Endothelial cell of umbilical vein (primary cell): ENCODE measurements at regions not wholly inside any gene's neighbourhood (a gene's known extent, or its start where the extent isn't known, plus 50 kb on each side); places are given as distances from the start of the nearest gene placed in this dataset.

ENCODE experiments used
- BruUV-seq: library from RNA; stranded (reverse); fragments of 400-500 nt; replicated peaks from 2 replicates; lab custom pipeline; 2021; lab: Mats Ljungman, UMichigan
- CTCF ChIA-PET: fragments of 300-600, 350-600 bp; sonication (Branson Sonifier 250); formaldehyde crosslinking; loops from one replicate; lab custom pipeline; 2021; ENCODE audit warnings: antibody characterized with exemption, inconsistent platforms; lab: Charles Lee
- POLR2A ChIA-PET: fragments of 300-600, 350-600 bp; sonication (Branson Sonifier 250); formaldehyde crosslinking; loops from one replicate; lab custom pipeline; 2021; ENCODE audit warnings: antibody characterized with exemption, inconsistent platforms; lab: Charles Lee
- DNase-seq: peaks from one replicate; pipeline ENCODE4 v3.0.0-alpha.2; 2011; ENCODE audit warnings: low read depth, low spot score
- FAIRE-seq: peaks from 2 replicates; lab custom pipeline; 2011; peaks lifted over from hg19 to GRCh38; lab: Jason Lieb, UNC
- H2AFZ ChIP-seq: 2 replicates; pipeline ENCODE4 v1.6.0; 2012; ENCODE audit warnings: low read depth, low read length, control low read depth, inconsistent platforms
- H3K27ac ChIP-seq: 2 replicates; pipeline ENCODE4 v1.5.1; 2011; ENCODE audit warnings: low read depth, mild to moderate bottlenecking, control low read depth, low read length, moderate library complexity; ENCODE audit not compliant: insufficient read depth
- H3K27me3 ChIP-seq, 2 experiments: 2 replicates each; pipeline versions ENCODE4 v1.6.0 to v1.6.1; 2011; ENCODE audit warnings: low read length in 2 of 2, mixed read lengths in 1 of 2; ENCODE audit not compliant: control insufficient read depth in 2 of 2, insufficient read depth in 2 of 2
- H3K36me3 ChIP-seq, 2 experiments: 2 replicates in 1 of 2; 3 replicates in 1 of 2; pipeline ENCODE4 v1.5.1; 2011; ENCODE audit warnings: low read length in 2 of 2, mild to moderate bottlenecking in 1 of 2, moderate library complexity in 1 of 2; ENCODE audit not compliant: control insufficient read depth in 2 of 2, insufficient read depth in 2 of 2; ENCODE audit errors: extremely low read depth in 1 of 2
- H3K4me1 ChIP-seq: 3 replicates; pipeline ENCODE4 v1.5.1; 2011; ENCODE audit warnings: mild to moderate bottlenecking, low read length; ENCODE audit not compliant: control insufficient read depth, insufficient read depth; ENCODE audit errors: extremely low read depth
- H3K4me2 ChIP-seq: 2 replicates; pipeline ENCODE4 v1.6.1; 2011; ENCODE audit warnings: low read length, control low read depth, mixed read lengths; ENCODE audit not compliant: insufficient read depth
- H3K4me3 ChIP-seq, 3 experiments: fragments of 200-600 bp in 1 of 3; sonication (generic), shearing (Covaris generic) in 1 of 3; replicated peaks in 1 of 3; 2 replicates each; pipeline ENCODE4 v1.5.1; 2011 to 2016; ENCODE audit warnings: control low read depth in 3 of 3, low read length in 3 of 3, mild to moderate bottlenecking in 2 of 3, inconsistent platforms in 1 of 3, low read depth in 1 of 3, moderate library complexity in 1 of 3; ENCODE audit not compliant: insufficient read depth in 1 of 3
- H3K79me2 ChIP-seq: 2 replicates; pipeline ENCODE4 v1.6.0; 2012; ENCODE audit warnings: low read length, inconsistent platforms; ENCODE audit not compliant: control insufficient read depth, insufficient read depth
- H3K9ac ChIP-seq: replicated peaks from 2 replicates; pipeline ENCODE3; 2011; ENCODE audit warnings: low read length, control low read depth; ENCODE audit not compliant: insufficient read depth; ENCODE audit errors: extremely low read depth
- H3K9me1 ChIP-seq: replicated peaks from 3 replicates; pipeline ENCODE4 v1.6.0; 2011; ENCODE audit warnings: mild to moderate bottlenecking, low read length; ENCODE audit not compliant: control insufficient read depth, insufficient read depth; ENCODE audit errors: extremely low read depth
- H3K9me3 ChIP-seq: replicated peaks from 2 replicates; pipeline ENCODE4 v1.5.1; 2012; ENCODE audit warnings: low read length, inconsistent platforms; ENCODE audit not compliant: control insufficient read depth, insufficient read depth
- H4K20me1 ChIP-seq: replicated peaks from 2 replicates; pipeline ENCODE3; 2011; ENCODE audit warnings: mild to moderate bottlenecking, low read length; ENCODE audit not compliant: control insufficient read depth, insufficient read depth; ENCODE audit errors: extremely low read depth
- CTCF ChIP-seq, 2 donors: IDR thresholded peaks; 1 replicate in 1 of 2; 2 replicates in 1 of 2; pipeline ENCODE4 v1.5.1; 2011; ENCODE audit warnings: low read length in 2 of 2, mild to moderate bottlenecking in 2 of 2, moderate library complexity in 2 of 2, control low read depth in 1 of 2, inconsistent platforms in 1 of 2, low read depth in 1 of 2; ENCODE audit not compliant: insufficient read depth in 1 of 2; ENCODE audit errors: extremely low read depth in 1 of 2
- EZH2 ChIP-seq: IDR thresholded peaks from 2 replicates; pipeline ENCODE4 v1.6.1; 2012; ENCODE audit warnings: borderline replicate concordance, low read depth, mild to moderate bottlenecking, moderate library complexity, low read length, inconsistent platforms; ENCODE audit not compliant: severe bottlenecking
- FOS ChIP-seq: IDR thresholded peaks from 2 replicates; pipeline ENCODE4 v1.6.1; 2011; ENCODE audit warnings: mild to moderate bottlenecking, low read length, moderate library complexity, borderline replicate concordance; ENCODE audit not compliant: insufficient read depth
- GATA2 ChIP-seq: IDR thresholded peaks from 2 replicates; pipeline ENCODE4 v1.7.0; 2011; ENCODE audit warnings: low read depth, mild to moderate bottlenecking, moderate library complexity, mixed read lengths, low read length; ENCODE audit not compliant: insufficient read length, insufficient read depth
- JUN ChIP-seq: IDR thresholded peaks from 2 replicates; pipeline ENCODE4 v1.6.1; 2011; ENCODE audit warnings: borderline replicate concordance, low read depth; ENCODE audit not compliant: insufficient read length, insufficient read depth
- MYC ChIP-seq: IDR thresholded peaks from one replicate; pipeline ENCODE4 v1.6.1; 2011; ENCODE audit warnings: mild to moderate bottlenecking, low read depth, low read length
- POLR2A ChIP-seq: IDR thresholded peaks from 2 replicates; pipeline ENCODE4 v1.6.1; 2012; ENCODE audit warnings: low read depth, mild to moderate bottlenecking, control low read depth, low read length
- POLR2AphosphoS5 ChIP-seq: IDR thresholded peaks from 2 replicates; pipeline ENCODE4 v1.6.1; 2012; ENCODE audit warnings: low read depth, mild to moderate bottlenecking, control low read depth, low read length, moderate library complexity; ENCODE audit not compliant: insufficient read depth
- dilution Hi-C: fragments of 300-500 bp; cut with MboI; formaldehyde crosslinking; loops from one replicate; pipeline ENCODE4 v1.15.0; 2019; ENCODE audit warnings: low sequenced_read_pairs; ENCODE audit not compliant: extremely low pct_ligation_motif_present
- intact Hi-C: fragments of 100-400 bp; cut with micrococcal nuclease; formaldehyde crosslinking; loops from one replicate; pipeline ENCODE4 v1.10.0; 2022
- TF ChIP-seq, protein P1 (sequence below): IDR thresholded peaks from 2 replicates; pipeline ENCODE4 v1.6.1; 2011; ENCODE audit not compliant: insufficient read depth, insufficient read length

GRCh38 chr1:67515324-67516080 lies 85.3 kb upstream of the SERBP1 start:
- Histone ChIP-seq H3K9ac (no peak overlapping the region), H3K9me3 (peaks cover 2% of the 10 kb centered on the region), H2AFZ (no peak overlapping the region), H3K79me2 (no peaks in the 10 kb centered on the region), H3K4me2 (no peak overlapping the region), H3K36me3 (no peaks in the 10 kb centered on the region), H3K4me3 (no peak overlapping the region), H3K27me3 (peaks cover 0 to 4% of the 10 kb centered on the region in 2 experiments), H4K20me1 (no peaks in the 10 kb centered on the region), H3K27ac (no peak overlapping the region), H3K9me1 (no peaks in the 10 kb centered on the region), H3K4me1 (no peaks in the 10 kb centered on the region)
- CTCF ChIA-PET: no interaction called here
- TF ChIP-seq FOS (no peak), EZH2 (no peak)
- dilution Hi-C loops (no loop called here), intact Hi-C loops (no loop called here)
- DNase-seq (no peak), FAIRE-seq (no peak)
- BruUV-seq: no TSS peak
- POLR2A ChIA-PET: no interaction called here

- H2AFZ ChIP-seq: no peak overlapping the region
- dilution Hi-C loops: no loop called here
- no peak overlapping the region for H3K4me3 ChIP-seq
- peaks cover 0 to 4% of the 10 kb centered on the region in 2 experiments for H3K27me3 ChIP-seq
- intact Hi-C loops: no loop called here
- CTCF ChIA-PET: interaction anchor here (1.0 to 1.3 kb wide), 3 partner anchors 11 to 265 kb away, joined by 3 to 6 read pairs (median 3); no protein-coding TSS in a partner anchor
- no peak overlapping the region for H3K9ac ChIP-seq
- no peaks in the 10 kb centered on the region for H3K9me1 ChIP-seq
- H3K36me3 ChIP-seq: no peaks in the 10 kb centered on the region
- FAIRE-seq: no peak
- no peak for DNase-seq
- POLR2A ChIA-PET: no interaction called here
- H3K4me1 ChIP-seq: no peaks in the 10 kb centered on the region
- no peak overlapping the region for H3K27ac ChIP-seq
- peaks cover 2% of the 10 kb centered on the region for H3K9me3 ChIP-seq
- no TSS peak for BruUV-seq
- TF ChIP-seq EZH2: no peak
- no peak for TF ChIP-seq FOS
- no peak for TF ChIP-seq POLR2A
- no peak for TF ChIP-seq POLR2AphosphoS5
- TF ChIP-seq, protein P1, sequence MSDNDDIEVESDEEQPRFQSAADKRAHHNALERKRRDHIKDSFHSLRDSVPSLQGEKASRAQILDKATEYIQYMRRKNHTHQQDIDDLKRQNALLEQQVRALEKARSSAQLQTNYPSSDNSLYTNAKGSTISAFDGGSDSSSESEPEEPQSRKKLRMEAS: no peak
- TF ChIP-seq JUN: no peak
- TF ChIP-seq GATA2: no peak
- TF ChIP-seq MYC: no peak
- no peak for TF ChIP-seq CTCF (IDR thresholded peaks at IDR 0.05; ENCODE audit: extremely low read depth in 1 of 2, insufficient read depth in 1 of 2, low read depth in 1 of 2, low read length in 2 of 2)
- H3K4me2 ChIP-seq: no peak overlapping the region
- H3K79me2 ChIP-seq: no peaks in the 10 kb centered on the region
- no peaks in the 10 kb centered on the region for H4K20me1 ChIP-seq
Observed at GRCh38 chr1:67517046-67517445, 86.8 kb upstream of the SERBP1 start.
